Upper lobe of left lung (tissue), 4 donors: ENCODE measurements at regions not wholly inside any gene's neighbourhood (a gene's known extent, or its start where the extent isn't known, plus 50 kb on each side); places are given as distances from the start of the nearest gene placed in this dataset.

ENCODE experiments used
- POLR2A ChIP-seq, 4 donors: fragments of 450-650 bp; IDR thresholded peaks; one replicate each; pipeline ENCODE4 v1.5.1; 2016 to 2017; ENCODE audit warnings: antibody characterized with exemption in 4 of 4, mild to moderate bottlenecking in 2 of 4
- POLR2AphosphoS5 ChIP-seq, 2 donors: sonication (generic); formaldehyde crosslinking; IDR thresholded peaks; one replicate each; pipeline ENCODE4 v1.5.1; 2017; ENCODE audit warnings: antibody characterized with exemption in 2 of 2
- TF ChIP-seq, protein P1 (sequence below), 6 experiments: fragments of 450-650 bp in 4 of 6; fragments of 200-600 bp in 2 of 6; sonication (generic) in 2 of 6; IDR thresholded peaks; one replicate each; pipeline ENCODE4 v1.5.1; 2016 to 2019; ENCODE audit warnings: antibody characterized with exemption in 6 of 6

DNA sequence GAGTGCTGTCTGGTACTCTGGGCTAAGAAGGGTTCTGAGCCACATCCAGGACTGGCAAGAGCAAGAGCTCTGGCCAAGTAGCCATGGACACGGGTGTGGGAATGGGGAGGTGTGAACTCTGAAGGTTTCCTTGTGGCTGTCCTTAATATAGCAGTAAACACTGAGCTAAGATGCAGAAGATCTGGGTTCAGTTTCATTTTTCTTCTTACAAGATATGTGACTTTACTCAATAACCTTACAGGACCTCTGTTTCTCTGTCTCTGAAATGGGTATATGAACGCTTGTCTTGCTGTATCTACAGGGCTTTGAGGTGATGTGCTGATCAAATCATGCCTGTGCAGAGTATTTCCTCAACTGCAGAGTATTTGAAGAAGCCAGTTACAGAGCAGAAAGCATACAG is 521.2 kb downstream of the VRK1 start:
- TF ChIP-seq, protein P1, sequence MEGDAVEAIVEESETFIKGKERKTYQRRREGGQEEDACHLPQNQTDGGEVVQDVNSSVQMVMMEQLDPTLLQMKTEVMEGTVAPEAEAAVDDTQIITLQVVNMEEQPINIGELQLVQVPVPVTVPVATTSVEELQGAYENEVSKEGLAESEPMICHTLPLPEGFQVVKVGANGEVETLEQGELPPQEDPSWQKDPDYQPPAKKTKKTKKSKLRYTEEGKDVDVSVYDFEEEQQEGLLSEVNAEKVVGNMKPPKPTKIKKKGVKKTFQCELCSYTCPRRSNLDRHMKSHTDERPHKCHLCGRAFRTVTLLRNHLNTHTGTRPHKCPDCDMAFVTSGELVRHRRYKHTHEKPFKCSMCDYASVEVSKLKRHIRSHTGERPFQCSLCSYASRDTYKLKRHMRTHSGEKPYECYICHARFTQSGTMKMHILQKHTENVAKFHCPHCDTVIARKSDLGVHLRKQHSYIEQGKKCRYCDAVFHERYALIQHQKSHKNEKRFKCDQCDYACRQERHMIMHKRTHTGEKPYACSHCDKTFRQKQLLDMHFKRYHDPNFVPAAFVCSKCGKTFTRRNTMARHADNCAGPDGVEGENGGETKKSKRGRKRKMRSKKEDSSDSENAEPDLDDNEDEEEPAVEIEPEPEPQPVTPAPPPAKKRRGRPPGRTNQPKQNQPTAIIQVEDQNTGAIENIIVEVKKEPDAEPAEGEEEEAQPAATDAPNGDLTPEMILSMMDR (IDR thresholded peaks at IDR 0.05): no peak
- TF ChIP-seq POLR2A (IDR thresholded peaks at IDR 0.05) (no peak), POLR2AphosphoS5 (IDR thresholded peaks at IDR 0.05) (no peak)
